IPS-20b (cell line): ENCODE measurements at regions not wholly inside any gene's neighbourhood (a gene's known extent, or its start where the extent isn't known, plus 50 kb on each side); places are given as distances from the start of the nearest gene placed in this dataset.

Experiments
- H3K27ac ChIP-seq: one replicate; pipeline ENCODE4 v1.5.1; 2013; ENCODE audit warnings: low read length
- H3K27me3 ChIP-seq: 2 replicates; pipeline ENCODE4 v1.6.1; 2013; ENCODE audit warnings: mild to moderate bottlenecking, low read length, inconsistent platforms; ENCODE audit not compliant: insufficient read depth
- H3K36me3 ChIP-seq: 2 replicates; pipeline ENCODE4 v1.6.1; 2013; ENCODE audit warnings: low read depth, mild to moderate bottlenecking, inconsistent platforms, low read length, moderate library complexity; ENCODE audit not compliant: insufficient read depth
- H3K4me1 ChIP-seq: 2 replicates; pipeline ENCODE4 v1.6.1; 2013; ENCODE audit warnings: mild to moderate bottlenecking, control low read depth, inconsistent platforms, low read length, moderate library complexity; ENCODE audit not compliant: insufficient read depth
- H3K4me3 ChIP-seq: 2 replicates; pipeline ENCODE4 v1.5.1; 2013; ENCODE audit warnings: mild to moderate bottlenecking, low read length, inconsistent platforms
- H3K9ac ChIP-seq: 2 replicates; pipeline ENCODE4 v1.6.1; 2013; ENCODE audit warnings: low read depth, mild to moderate bottlenecking, inconsistent platforms, low read length, moderate library complexity
- H3K9me3 ChIP-seq: 2 replicates; pipeline ENCODE4 v1.6.1; 2013; ENCODE audit warnings: mild to moderate bottlenecking, low read depth, low read length, inconsistent platforms; ENCODE audit not compliant: insufficient read depth

GRCh38 chr3:144351773-144352365, 380.2 kb downstream of the DIPK2A start:
- Histone ChIP-seq H3K4me3 (no peak overlapping the region), H3K4me1 (no peaks in the 10 kb centered on the region), H3K27me3 (no peaks in the 10 kb centered on the region), H3K9ac (no peak overlapping the region), H3K27ac (no peak overlapping the region), H3K36me3 (no peaks in the 10 kb centered on the region), H3K9me3 (no peaks in the 10 kb centered on the region)

GRCh38 chr3:144358191-144358590, 386.6 kb downstream of the DIPK2A start:
- Histone ChIP-seq H3K27me3 (no peaks in the 10 kb centered on the region), H3K27ac (no peak overlapping the region), H3K9ac (no peak overlapping the region), H3K4me1 (no peaks in the 10 kb centered on the region), H3K9me3 (no peaks in the 10 kb centered on the region), H3K36me3 (no peaks in the 10 kb centered on the region), H3K4me3 (no peak overlapping the region)

GRCh38 chr3:144361002-144361401, 389.4 kb downstream of the DIPK2A start:
- Histone ChIP-seq H3K36me3 (no peaks in the 10 kb centered on the region), H3K4me1 (no peaks in the 10 kb centered on the region), H3K27ac (no peak overlapping the region), H3K4me3 (no peak overlapping the region), H3K27me3 (no peaks in the 10 kb centered on the region), H3K9me3 (no peaks in the 10 kb centered on the region), H3K9ac (no peak overlapping the region)

- no peaks in the 10 kb centered on the region for H3K36me3 ChIP-seq
Observed at GRCh38 chr3:144362126-144362525, 390.5 kb downstream of the DIPK2A start.

GRCh38 chr3:144363856-144364255, 392.2 kb downstream of the DIPK2A start:
- Histone ChIP-seq H3K9ac (no peak overlapping the region), H3K27me3 (no peaks in the 10 kb centered on the region), H3K4me3 (no peak overlapping the region), H3K27ac (no peak overlapping the region), H3K4me1 (no peaks in the 10 kb centered on the region), H3K36me3 (no peaks in the 10 kb centered on the region), H3K9me3 (peaks cover 16% of the 10 kb centered on the region)

More at GRCh38 chr3:144362126-144362525, 390.5 kb downstream of the DIPK2A start:
- Histone ChIP-seq H3K9ac (no peak overlapping the region), H3K4me1 (no peaks in the 10 kb centered on the region), H3K27ac (no peak overlapping the region), H3K9me3 (no peaks in the 10 kb centered on the region), H3K4me3 (no peak overlapping the region), H3K27me3 (no peaks in the 10 kb centered on the region)

- no peak overlapping the region for H3K27ac ChIP-seq
- no peaks in the 10 kb centered on the region for H3K27me3 ChIP-seq
Observed at GRCh38 chr3:144364737-144365136, 393.1 kb downstream of the DIPK2A start.

GRCh38 chr3:144369129-144369879, 397.7 kb downstream of the DIPK2A start:
- H3K9ac ChIP-seq, result no peak overlapping the region

More at GRCh38 chr3:144364737-144365136, 393.1 kb downstream of the DIPK2A start:
- peaks cover 16% of the 10 kb centered on the region for H3K9me3 ChIP-seq
- H3K4me1 ChIP-seq, result no peaks in the 10 kb centered on the region; the same call in 1 of the 2 replicates
- no peak overlapping the region for H3K4me3 ChIP-seq
- no peak overlapping the region for H3K9ac ChIP-seq
- H3K36me3 ChIP-seq, result no peaks in the 10 kb centered on the region

GRCh38 chr3:144375088-144375487, 403.5 kb downstream of the DIPK2A start:
- Histone ChIP-seq H3K4me3 (no peak overlapping the region), H3K9ac (no peak overlapping the region), H3K36me3 (no peaks in the 10 kb centered on the region), H3K27me3 (no peaks in the 10 kb centered on the region), H3K9me3 (no peaks in the 10 kb centered on the region), H3K4me1 (peaks cover 8% of the 10 kb centered on the region; the same call in 1 of the 2 replicates), H3K27ac (no peak overlapping the region)

More at GRCh38 chr3:144369129-144369879, 397.7 kb downstream of the DIPK2A start:
- Histone ChIP-seq H3K4me3 (no peak overlapping the region), H3K27ac (no peak overlapping the region), H3K4me1 (peaks cover 8% of the 10 kb centered on the region; the same call in 1 of the 2 replicates), H3K9me3 (peaks cover 16% of the 10 kb centered on the region), H3K27me3 (no peaks in the 10 kb centered on the region), H3K36me3 (no peaks in the 10 kb centered on the region)

GRCh38 chr3:144380849-144381248, 409.2 kb downstream of the DIPK2A start:
- Histone ChIP-seq H3K27me3 (no peaks in the 10 kb centered on the region), H3K9me3 (no peaks in the 10 kb centered on the region), H3K9ac (no peak overlapping the region), H3K27ac (no peak overlapping the region), H3K4me3 (no peak overlapping the region), H3K36me3 (no peaks in the 10 kb centered on the region), H3K4me1 (peaks cover 10% of the 10 kb centered on the region; the same call in 1 of the 2 replicates)

- H3K27me3 ChIP-seq, result no peaks in the 10 kb centered on the region
- no peak overlapping the region for H3K27ac ChIP-seq
- no peaks in the 10 kb centered on the region for H3K9me3 ChIP-seq
- peaks cover 10% of the 10 kb centered on the region; the same call in 1 of the 2 replicates for H3K4me1 ChIP-seq
- H3K36me3 ChIP-seq, result no peaks in the 10 kb centered on the region
- no peak overlapping the region for H3K4me3 ChIP-seq
- no peak overlapping the region for H3K9ac ChIP-seq
Observed at GRCh38 chr3:144381607-144382006, 410.0 kb downstream of the DIPK2A start.

GRCh38 chr3:144384241-144384979, 412.8 kb downstream of the DIPK2A start:
- Histone ChIP-seq H3K4me3 (no peak overlapping the region), H3K27me3 (no peaks in the 10 kb centered on the region), H3K4me1 (peaks cover 10% of the 10 kb centered on the region; the same call in 1 of the 2 replicates), H3K9ac (no peak overlapping the region), H3K36me3 (no peaks in the 10 kb centered on the region), H3K27ac (no peak overlapping the region), H3K9me3 (no peaks in the 10 kb centered on the region)
